Kidney (tissue), 13 donors: ENCODE measurements at regions not wholly inside any gene's neighbourhood (a gene's known extent, or its start where the extent isn't known, plus 50 kb on each side); places are given as distances from the start of the nearest gene placed in this dataset.
A peak's percentile ranks its signal among the peaks of the same experiment; 100 is the strongest.

ENCODE experiments used
- DNase-seq, 5 donors: peaks; one replicate each; pipeline ENCODE4 v3.0.0-alpha.2; 2013 to 2020
- FAIRE-seq: peaks from 2 replicates; lab custom pipeline; 2012; peaks lifted over from hg19 to GRCh38; lab: Jason Lieb, UNC
- H3K27ac ChIP-seq, 2 donors: one replicate each; pipeline ENCODE4 v1.7.0; 2013; ENCODE audit warnings: low read depth in 2 of 2, low read length in 2 of 2, inconsistent platforms in 1 of 2
- H3K27me3 ChIP-seq: one replicate; pipeline ENCODE4 v1.7.1; 2013; ENCODE audit warnings: low read length, inconsistent platforms; ENCODE audit not compliant: control insufficient read depth, insufficient read depth
- H3K36me3 ChIP-seq, 3 donors: one replicate each; pipeline versions ENCODE4 v1.7.0 to v1.7.1; 2013; ENCODE audit warnings: low read length in 3 of 3, control low read depth in 1 of 3, inconsistent platforms in 1 of 3; ENCODE audit not compliant: insufficient read depth in 3 of 3, control insufficient read depth in 2 of 3
- H3K4me1 ChIP-seq, 3 donors: one replicate each; pipeline versions ENCODE4 v1.7.0 to v1.7.1; 2013; ENCODE audit warnings: low read length in 3 of 3, inconsistent platforms in 1 of 3, low read depth in 1 of 3; ENCODE audit not compliant: control insufficient read depth in 2 of 3, insufficient read depth in 2 of 3
- H3K4me3 ChIP-seq, 3 donors: one replicate each; pipeline versions ENCODE4 v1.7.0 to v1.8.1; 2013; ENCODE audit warnings: low read length in 3 of 3, control low read depth in 1 of 3, inconsistent platforms in 1 of 3
- H3K9ac ChIP-seq, 3 donors: one replicate each; pipeline versions ENCODE4 v1.7.0 to v1.7.1; 2013; ENCODE audit warnings: low read length in 3 of 3, control low read depth in 1 of 3, inconsistent platforms in 1 of 3
- H3K9me3 ChIP-seq, 3 donors: one replicate each; pipeline versions ENCODE4 v1.7.0 to v1.7.1; 2013; ENCODE audit warnings: low read length in 3 of 3, control low read depth in 1 of 3, inconsistent platforms in 1 of 3; ENCODE audit not compliant: control insufficient read depth in 2 of 3, insufficient read depth in 1 of 3
- intact Hi-C: fragments of 100-400 bp; cut with DNase I; formaldehyde crosslinking; loops from one replicate; pipeline ENCODE4 v1.11.1; 2022
- TF ChIP-seq, protein P1 (sequence below): IDR thresholded peaks from 3 replicates; pipeline ENCODE4 v1.5.1; 2012; ENCODE audit warnings: mild to moderate bottlenecking, moderate library complexity, borderline replicate concordance; ENCODE audit not compliant: insufficient read depth; ENCODE audit errors: extremely low read depth
- donor health status: control.
- donor health status: control.
- donor health status: control.
- donor health status: control.
- donor health status: control.
- donor health status: DM: yes; HTN: yes; CAD: no.
- donor health status: Normal renal cell carcinoma (clear cell type).

DNA sequence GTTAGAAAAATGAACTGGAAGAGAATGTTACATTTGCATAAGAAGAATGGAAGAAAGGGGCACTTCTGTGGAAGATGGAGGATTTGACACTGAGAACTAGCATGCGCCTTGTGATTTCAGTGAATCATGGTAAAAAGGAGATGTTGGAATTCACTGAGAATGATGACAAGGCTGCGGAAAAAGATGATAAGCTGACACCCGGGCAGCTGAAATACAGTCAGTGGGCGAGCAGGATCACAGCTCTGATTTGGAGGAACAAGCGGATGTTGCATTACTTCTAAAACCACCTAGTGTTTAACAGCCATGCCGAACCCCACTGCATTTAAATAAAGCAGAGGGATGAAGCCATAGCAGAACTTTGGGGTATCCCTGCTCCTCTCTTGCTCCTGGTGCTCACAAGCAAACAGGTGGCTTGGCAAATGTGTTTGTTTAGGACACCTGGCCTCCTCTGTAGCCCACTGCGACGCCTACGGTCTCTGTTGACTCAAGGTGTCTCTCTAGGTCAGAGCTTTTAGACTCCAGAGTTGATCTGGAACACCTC is 134.9 kb downstream of the NDUFA10 start:
- TF ChIP-seq, protein P1, sequence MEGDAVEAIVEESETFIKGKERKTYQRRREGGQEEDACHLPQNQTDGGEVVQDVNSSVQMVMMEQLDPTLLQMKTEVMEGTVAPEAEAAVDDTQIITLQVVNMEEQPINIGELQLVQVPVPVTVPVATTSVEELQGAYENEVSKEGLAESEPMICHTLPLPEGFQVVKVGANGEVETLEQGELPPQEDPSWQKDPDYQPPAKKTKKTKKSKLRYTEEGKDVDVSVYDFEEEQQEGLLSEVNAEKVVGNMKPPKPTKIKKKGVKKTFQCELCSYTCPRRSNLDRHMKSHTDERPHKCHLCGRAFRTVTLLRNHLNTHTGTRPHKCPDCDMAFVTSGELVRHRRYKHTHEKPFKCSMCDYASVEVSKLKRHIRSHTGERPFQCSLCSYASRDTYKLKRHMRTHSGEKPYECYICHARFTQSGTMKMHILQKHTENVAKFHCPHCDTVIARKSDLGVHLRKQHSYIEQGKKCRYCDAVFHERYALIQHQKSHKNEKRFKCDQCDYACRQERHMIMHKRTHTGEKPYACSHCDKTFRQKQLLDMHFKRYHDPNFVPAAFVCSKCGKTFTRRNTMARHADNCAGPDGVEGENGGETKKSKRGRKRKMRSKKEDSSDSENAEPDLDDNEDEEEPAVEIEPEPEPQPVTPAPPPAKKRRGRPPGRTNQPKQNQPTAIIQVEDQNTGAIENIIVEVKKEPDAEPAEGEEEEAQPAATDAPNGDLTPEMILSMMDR: no peak
- H3K4me3 ChIP-seq: no peak overlapping the region
- FAIRE-seq (no peak), DNase-seq (no peak)
- no peak overlapping the region for H3K27ac ChIP-seq
- intact Hi-C loops: no loop called here
- no peaks in the 10 kb centered on the region for H3K27me3 ChIP-seq
- no peaks in the 10 kb centered on the region for H3K4me1 ChIP-seq
- no peaks in the 10 kb centered on the region for H3K36me3 ChIP-seq
- no peak overlapping the region for H3K9ac ChIP-seq
- H3K9me3 ChIP-seq: peaks cover 0 to 9% (median 0%) of the 10 kb centered on the region in 3 donors

DNA sequence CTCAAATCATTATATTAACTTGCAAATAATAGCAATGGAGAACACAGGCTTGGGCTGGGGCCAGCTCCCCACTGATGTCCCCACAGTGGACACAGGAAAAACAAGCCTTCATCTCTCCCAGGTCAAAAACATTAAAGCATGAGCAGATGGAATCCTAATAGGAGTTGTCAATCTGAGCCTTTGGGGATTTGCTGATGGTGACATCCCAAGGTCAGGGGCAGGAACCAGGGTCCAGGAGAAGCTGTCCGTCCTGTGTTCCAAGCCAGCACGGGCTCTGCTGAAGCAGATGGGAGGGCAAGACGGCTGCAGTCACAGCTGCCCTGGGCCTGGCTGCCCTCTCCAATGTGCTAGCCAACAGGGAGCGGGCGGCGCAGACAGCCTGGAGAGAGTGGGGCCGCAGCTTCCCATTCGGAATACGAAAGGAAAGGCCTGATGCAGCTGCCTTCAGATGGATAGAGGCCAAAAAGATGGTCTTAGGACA is 135.5 kb downstream of the NDUFA10 start:
- Histone ChIP-seq H3K9ac (no peak overlapping the region), H3K27me3 (no peaks in the 10 kb centered on the region), H3K36me3 (no peaks in the 10 kb centered on the region), H3K27ac (no peak overlapping the region), H3K9me3 (peaks cover 0 to 15% (median 3%) of the 10 kb centered on the region in 3 donors), H3K4me1 (no peaks in the 10 kb centered on the region), H3K4me3 (no peak overlapping the region)
- peak in 2 of 5 donors; percentile 43 to 77 for DNase-seq
- intact Hi-C loops: no loop called here
- FAIRE-seq: no peak
- TF ChIP-seq, protein P1: no peak

DNA sequence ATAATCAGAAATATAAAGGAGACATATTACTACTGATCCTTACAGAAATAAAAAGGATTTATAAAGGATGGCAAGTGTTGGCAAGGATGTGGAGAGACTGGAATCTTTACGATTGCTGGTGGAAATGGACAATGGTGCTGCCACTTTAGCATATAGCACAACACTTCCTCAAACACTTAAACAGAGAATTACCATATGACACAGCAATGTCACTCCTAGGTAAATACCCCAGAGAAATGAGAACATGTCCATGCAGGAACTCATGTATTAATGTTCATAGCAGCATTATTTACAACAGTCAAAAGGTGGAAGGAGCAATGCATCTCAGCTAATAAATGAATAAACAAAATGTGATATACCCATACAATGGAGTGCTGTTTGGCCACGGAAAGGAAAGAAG is 137.5 kb downstream of the NDUFA10 start:
- no peak overlapping the region for H3K4me3 ChIP-seq
- peaks cover 2 to 24% (median 5%) of the 10 kb centered on the region in 3 donors for H3K9me3 ChIP-seq
- no peaks in the 10 kb centered on the region for H3K27me3 ChIP-seq
- no peak overlapping the region for H3K27ac ChIP-seq
- H3K4me1 ChIP-seq: no peaks in the 10 kb centered on the region
- no peak for DNase-seq
- TF ChIP-seq, protein P1: no peak
- no peak overlapping the region for H3K9ac ChIP-seq
- intact Hi-C loops: no loop called here
- H3K36me3 ChIP-seq: no peaks in the 10 kb centered on the region
- no peak for FAIRE-seq

DNA sequence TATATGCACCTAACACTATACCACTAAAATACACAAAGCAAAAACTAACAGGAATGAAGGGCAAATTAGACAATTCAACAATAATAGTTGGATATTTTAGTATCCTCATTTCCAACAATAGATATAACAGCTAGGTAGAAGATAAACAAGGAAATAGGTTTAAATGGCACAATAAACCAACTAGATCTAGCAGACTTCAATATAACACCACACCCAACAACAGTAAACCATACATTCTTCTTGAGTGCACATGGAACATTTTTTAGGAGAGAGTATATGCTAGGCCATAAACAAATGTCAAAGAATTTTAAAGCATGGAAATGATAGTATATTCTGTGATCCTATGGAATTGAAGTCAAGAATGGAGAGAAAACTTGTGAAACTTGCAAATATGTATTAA is 138.4 kb downstream of the NDUFA10 start:
- FAIRE-seq: no peak
- intact Hi-C loops: no loop called here
- H3K9ac ChIP-seq: no peak overlapping the region
- H3K9me3 ChIP-seq: peaks cover 2 to 24% (median 5%) of the 10 kb centered on the region in 3 donors
- TF ChIP-seq, protein P1: no peak
- no peaks in the 10 kb centered on the region for H3K27me3 ChIP-seq
- H3K4me1 ChIP-seq: peaks cover 0 to 8% (median 0%) of the 10 kb centered on the region in 3 donors
- no peak for DNase-seq
- no peak overlapping the region for H3K4me3 ChIP-seq
- H3K36me3 ChIP-seq: no peaks in the 10 kb centered on the region
- no peak overlapping the region for H3K27ac ChIP-seq
